Right lung (tissue), 2 donors: ENCODE measurements at regions not wholly inside any gene's neighbourhood (a gene's known extent, or its start where the extent isn't known, plus 50 kb on each side); places are given as distances from the start of the nearest gene placed in this dataset.
"Not testable (repeated sequence)": the region's sequence is repeated elsewhere in the genome, so short reads cannot be mapped to it uniquely, and the experiment has no call there.

Experiments
- DNase-seq, 2 donors: peaks; one replicate each; pipeline ENCODE4 v3.0.0-alpha.2; 2013

DNA sequence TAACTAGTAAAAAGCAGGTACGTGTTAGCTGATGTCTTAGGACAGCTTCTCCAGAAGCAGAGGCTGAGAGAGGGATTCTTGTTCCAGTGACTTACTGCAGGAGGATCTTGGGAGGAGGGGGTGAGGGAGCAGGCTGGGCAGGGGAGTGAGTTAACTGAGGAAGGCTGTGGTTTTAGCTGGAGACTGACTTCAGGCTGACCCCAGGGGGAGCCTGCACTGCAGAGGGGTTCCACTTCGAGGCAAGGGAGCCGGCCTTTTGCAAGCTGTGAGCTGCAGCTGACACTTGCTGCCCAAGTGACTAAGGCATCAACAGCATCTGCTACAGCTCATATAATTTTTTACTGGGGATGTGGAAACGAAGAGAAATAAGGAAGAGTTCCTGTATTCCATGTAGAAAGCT, 50.4 kb upstream of the SOD1 start:
- DNase-seq, result peak in 1 of 2 donors; percentile 5

DNA sequence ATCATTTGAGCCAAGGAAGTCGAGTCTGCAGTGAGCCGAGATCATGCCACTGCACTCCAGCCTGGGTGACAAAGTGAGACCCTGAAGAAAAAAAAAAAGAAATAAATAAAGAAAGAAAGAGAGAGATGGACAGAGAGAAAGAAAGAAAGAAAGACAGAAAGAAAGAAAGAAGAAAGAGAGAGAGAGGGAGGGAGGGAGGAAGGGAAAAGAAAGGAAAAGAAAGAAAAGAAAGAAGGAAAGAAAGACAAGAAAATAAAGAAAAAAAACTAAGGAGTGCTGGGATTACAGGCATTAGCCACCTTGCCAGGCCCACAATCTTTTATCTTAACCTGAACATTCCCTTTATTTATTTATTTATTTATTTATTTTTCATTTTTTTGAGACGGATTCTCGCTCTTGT, 51.7 kb upstream of the SOD1 start:
- DNase-seq, result no peak

DNA sequence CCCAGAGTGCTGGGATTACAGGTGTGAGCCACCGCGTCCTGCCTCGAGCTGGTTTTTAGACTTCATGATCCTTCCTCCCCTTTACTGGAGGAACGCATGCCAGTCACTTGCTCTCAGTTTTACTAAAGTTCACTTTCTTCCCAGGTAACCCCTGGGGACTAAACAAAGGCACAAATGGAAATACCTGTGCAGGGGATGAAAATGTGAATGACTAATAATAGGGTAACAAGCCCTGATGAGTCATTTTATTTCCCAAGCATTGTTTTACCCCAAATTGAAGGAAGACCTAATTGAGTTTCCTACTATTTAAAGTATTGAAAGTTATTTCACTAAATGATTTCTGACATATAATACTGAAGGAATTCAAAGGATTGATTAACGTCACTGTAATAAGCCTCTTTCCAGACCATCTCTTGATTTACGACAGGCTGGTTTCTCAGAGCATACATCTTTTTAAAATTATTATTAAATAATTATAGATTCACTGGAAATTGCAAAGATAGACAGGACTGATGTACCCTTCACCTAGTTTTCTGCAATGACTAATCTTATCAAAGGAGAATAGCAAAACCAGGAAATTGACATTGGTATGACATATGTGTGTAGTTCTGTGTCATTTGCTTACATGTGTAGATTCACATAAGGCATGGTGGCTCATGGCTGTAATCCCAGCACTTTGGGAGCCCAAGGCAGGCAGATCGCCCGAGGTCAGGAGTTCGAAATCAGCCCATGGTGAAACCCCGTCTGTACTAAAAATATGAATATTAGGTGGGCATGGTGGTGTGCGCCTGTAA, 53.2 kb upstream of the SOD1 start:
- no peak for DNase-seq

DNA sequence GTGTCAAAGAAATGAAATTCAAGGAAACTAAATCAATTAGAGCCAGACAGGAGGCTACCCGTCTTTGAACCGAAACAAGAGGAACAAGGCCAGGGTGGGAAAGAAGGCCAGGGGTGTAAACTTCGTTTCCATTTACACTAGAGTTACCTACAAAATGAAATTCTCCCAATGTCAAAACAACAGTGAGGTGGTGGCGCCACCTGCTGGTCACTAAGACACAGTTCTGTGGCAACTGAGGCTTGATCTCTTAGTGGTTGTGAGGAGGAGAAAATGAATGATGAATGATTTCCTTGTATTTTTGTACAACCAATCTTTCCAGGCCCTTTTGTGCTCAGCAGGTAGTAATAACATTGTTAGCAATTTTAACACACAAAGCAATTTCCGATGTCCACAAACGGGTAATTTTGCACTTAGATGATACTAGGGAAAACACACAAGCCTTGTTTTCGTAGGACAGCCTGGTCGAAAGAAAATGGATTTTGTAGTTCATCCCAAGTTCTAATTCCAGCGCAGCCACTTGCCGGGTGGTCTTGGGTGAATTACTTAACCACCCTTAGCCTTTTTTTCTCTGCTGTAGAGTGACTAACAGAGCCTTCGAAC, 54.8 kb upstream of the SOD1 start:
- peak; percentile 45 to 57 for DNase-seq

DNA sequence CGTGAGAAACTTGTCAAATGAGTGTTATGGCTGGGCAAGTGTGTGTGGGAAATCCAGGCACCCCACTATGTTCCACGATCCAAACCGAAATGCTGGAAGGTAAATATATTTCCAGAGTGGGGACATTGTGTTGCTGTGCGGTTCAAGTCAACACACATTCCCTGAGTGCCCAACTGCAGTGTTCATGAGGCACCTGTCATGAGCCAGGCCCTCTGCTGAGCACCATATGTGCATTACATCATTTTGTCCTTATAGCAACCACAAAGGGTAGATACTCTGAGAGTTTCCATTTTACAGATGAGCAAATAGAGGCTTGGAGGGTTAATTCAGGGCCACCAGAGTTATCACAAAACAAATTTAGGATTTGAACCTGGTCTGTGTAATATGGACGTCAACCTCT, 59.9 kb upstream of the SOD1 start:
- no peak for DNase-seq

DNA sequence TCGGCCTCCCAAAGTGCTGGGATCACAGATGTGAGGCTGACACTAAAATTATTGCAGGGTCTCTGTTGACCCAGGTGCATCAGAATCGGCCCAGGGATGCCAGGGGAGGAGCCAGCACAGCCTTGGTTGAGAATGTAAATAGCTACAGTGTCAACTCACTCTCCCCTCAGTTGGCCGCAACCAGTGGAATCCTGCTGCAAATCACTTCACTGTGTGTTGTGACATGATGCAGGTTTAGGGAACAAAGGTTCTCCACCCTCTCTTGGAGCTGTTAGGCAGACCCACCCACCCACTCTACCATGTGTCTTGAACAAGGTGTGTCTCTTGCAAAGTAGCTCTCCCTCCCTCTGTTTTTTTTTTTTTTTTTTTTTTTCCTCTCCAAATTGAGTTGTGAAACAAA, 60.5 kb upstream of the SOD1 start:
- no peak for DNase-seq

DNA sequence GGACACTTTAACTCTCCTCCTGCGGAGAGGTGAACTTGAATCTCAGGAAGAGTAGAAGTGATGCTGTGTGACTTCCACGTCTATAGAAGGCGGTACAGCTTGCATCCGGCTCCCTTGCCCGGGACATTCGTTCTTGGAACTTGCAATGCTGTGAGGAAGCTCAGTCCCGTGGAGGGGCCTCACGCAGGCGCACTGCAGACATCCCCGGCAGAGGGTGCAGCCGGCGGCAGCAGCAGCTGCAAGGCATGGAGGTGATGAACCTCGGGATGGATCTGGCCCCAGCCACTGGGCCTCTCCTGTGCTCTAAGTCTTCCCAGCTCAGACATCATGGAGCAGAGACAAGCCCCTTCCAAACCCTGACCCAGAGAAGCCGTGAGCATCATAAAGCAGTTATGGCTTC, 61.8 kb upstream of the SOD1 start:
- no peak for DNase-seq

DNA sequence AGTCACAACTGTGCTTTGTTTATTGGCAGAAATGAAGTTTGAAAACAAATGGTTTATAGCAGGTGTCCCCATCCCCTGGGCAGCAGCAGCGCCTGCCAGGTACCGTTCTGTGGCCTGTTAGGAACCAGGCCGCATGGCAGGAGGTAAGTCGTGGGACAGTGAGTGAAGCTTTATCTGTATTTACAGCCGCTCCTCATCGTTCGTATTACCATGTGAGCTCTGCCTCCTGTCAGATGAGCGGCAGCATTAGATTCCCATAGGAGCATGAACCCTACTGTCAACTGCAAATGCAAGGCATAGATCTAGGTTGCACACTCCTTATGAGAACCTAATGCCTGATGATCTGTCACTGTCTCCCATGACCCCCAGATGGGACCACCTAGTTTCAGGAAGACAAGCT, 63.4 kb upstream of the SOD1 start:
- no peak for DNase-seq

DNA sequence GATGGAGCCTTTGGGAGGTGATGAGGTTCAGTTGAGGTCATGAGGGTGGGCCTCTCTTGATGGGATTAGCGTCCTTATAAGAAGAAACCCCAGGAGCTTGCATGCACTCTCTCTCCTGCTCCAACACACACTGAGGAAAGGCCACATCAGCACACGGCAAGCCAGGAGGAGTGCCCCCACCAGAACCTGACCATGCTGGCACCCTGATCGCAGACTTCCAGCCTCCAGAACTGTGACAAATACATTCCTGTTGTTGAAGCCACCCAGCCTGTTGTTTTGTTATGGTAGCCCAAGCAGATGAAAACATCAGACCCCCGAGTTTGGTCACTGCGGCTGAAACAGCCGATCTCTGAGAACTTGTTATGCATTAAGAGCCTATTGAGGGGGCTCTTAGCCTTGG, 64.8 kb upstream of the SOD1 start:
- no peak for DNase-seq

DNA sequence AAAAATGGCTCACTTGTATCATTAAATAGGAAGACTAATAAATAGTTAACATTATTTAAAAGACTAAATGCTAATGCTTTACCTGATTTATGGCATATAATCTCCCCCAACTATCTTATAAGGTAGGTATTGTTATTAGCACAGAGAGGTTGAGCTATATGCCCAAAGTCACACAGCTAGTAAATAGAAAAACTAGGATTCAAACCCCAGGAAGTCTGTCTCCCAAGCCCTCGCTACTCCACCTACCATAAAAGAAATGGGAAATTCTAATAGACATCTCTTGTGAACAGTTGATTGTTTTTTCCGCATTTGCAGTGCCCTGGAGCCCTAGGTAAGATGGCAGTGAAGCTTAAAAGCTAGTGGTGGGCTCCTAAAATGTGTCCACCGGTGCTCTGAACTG, 65.2 kb upstream of the SOD1 start:
- DNase-seq, result no peak

DNA sequence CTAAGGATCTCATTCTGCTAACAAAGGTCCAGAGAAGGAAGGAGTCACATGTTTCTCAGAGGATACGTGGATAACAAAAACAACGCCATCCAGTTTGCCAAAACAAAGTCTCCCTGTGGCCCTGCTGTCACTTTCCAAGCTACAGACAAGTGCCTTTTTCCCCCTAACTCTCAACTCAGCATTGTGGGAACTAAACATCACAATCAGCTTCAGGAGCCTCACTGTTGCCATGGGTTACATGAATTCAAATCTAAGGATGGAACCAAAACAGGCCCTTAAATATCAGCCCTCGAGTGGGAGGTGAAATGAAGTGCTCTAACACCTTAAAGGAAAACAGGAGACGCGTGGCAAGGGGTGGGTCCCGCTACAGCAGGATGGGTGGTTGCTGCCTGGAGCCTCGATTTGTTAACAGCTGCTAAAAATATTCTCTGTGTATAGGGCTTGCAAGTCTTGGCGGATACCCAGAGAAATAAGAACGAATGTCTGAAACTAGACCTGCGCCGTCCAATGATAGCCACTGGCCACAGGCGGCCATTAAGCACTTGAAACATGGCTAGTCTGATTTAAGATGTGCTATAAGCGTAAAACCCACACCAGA, 66.4 kb upstream of the SOD1 start:
- no peak for DNase-seq

DNA sequence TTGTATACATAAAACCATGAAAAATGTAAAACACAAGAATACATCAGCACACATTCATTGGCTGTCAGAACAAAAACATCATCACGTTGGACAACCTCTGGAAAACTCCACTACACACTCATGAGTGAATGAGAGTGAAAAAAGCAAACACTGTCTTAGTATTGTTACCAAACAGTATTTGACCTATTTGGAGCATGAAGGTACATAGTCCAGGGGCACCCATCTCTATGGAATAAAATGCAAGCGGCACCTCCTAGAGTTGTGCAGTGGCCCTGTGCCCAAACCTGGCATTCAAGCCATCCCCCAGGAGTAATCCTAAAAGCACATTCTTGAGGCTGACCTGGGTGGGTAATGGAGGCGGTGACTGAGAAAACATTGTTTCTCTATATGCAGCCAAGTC, 67.0 kb upstream of the SOD1 start:
- DNase-seq, result no peak

DNA sequence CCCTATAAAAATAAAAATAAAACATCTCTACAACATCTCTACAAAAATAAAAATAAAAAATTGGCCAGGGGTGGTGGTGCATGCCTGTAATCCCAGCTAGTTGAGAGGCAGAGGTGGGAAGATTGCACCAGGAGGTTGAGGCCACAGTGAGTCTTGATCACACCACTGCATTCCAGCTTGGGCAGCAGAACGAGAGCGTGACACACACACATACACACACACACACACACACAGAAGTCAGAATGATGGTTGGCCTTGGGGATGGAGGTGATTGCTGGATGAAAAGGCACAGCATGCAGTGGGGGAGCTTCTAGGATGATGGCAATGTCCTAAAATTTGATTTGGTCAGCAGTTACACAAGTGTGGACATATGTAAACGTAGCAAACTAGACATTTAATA, 69.7 kb upstream of the SOD1 start:
- DNase-seq, result no peak

DNA sequence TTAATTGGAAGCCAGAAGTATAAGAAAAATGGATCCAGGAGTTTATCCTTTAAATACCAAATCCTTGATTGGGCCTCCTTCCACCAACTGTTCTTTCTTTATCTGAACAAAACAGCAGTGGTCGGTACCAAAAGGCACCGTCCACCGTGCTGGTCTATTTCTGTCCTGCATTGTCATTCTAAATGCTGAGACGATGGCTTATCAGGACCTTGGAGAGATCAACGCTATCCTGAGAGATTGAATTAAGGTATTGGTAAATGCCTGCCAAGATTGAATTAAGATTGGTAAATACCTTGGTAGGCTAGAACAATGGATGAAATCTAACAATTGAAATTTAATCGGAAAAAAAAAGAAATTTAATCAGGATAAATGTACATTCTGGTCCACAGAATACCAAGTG, 73.4 kb upstream of the SOD1 start:
- DNase-seq, result no peak

DNA sequence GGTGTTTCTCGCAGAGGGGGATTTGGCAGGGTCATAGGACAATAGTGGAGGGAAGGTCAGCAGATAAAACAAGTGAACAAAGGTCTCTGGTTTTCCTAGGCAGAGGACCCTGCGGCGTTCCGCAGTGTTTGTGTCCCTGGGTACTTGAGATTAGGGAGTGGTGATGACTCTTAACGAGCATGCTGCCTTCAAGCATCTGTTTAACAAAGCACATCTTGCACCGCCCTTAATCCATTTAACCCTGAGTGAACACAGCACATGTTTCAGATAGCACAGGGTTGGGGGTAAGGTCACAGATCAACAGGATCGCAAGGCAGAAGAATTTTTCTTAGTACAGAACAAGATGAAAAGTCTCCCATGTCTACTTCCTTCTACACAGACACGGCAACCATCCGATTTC, 75.6 kb upstream of the SOD1 start:
- DNase-seq, result not testable (repeated sequence)

DNA sequence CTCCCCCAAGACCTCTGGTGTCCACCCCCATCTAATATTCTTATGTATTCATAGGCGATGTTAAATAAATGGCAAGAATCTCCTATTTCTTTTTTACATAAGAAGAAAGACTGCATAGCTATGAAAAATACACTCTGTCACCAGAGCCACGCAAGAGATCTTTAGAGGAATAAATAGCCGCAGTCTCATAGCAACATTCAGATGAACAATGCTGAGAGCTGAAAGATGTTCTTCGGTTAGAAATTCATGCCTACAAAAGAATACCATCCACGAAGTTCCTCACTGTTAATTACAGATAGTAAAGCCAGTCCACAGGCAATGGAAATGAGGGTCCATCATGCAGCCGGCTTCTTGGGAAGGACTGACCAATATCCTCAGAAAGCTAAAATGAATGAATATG, 76.0 kb upstream of the SOD1 start:
- DNase-seq, result no peak

DNA sequence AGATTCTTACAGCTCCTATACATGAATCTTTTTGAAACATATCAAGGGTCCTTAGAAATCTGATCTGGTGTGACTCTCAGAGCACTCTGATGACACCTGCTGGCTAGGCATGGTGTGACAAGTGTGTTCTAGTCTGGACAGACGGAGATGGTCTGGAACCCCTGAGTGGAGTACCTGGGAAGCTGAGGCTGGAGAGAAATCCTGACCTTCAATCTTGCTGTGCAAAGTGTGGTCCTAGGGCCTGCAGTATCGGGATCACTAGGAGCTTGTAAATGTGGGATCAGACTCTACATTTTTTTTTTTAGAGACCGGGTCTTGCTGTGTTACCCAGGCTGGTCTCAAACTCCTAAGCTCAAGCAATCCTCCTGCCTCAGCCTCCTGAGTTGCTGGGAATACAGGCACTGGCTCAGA, 78.6 kb upstream of the SOD1 start:
- DNase-seq, result peak in 1 of 2 donors; percentile 72

DNA sequence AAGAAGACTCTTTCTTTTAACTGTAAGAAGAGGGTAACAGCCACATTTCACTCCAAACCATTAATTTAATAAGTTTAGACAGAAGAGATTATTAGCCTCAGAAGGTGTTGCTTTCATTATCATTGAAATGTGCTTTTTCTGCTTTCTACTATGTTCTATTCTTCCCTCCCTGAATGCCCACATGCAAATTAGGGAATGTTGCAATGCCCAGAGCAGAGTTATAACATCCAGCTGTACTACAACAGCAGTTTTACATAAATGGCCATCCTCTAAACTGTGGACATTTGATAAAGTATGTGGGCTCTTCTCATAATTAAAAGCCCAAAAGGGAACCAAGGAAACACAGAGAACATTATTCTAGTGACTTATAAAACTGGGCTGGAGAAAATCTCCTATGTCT, 82.2 kb upstream of the SOD1 start:
- peak in 1 of 2 donors; percentile 40 for DNase-seq

DNA sequence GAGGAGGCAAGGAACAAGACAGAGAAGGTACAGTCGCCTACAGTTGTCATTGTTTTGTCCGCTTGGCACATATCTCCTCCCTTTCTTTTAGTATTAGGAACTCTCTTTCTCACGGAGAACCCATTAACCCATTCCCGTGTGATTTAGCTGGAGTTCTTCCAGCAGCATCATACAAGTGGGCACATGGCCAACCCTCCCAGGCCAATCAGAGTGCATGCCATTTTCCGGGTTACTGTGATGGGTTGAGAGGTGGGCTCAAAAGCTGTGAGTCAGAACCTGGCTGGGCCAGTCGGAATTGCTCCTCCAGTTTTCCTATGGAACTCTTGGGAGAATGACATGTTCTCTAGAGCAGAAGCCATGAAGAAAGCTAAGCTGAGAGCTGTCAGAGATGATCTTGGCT, 83.1 kb upstream of the SOD1 start:
- no peak for DNase-seq

DNA sequence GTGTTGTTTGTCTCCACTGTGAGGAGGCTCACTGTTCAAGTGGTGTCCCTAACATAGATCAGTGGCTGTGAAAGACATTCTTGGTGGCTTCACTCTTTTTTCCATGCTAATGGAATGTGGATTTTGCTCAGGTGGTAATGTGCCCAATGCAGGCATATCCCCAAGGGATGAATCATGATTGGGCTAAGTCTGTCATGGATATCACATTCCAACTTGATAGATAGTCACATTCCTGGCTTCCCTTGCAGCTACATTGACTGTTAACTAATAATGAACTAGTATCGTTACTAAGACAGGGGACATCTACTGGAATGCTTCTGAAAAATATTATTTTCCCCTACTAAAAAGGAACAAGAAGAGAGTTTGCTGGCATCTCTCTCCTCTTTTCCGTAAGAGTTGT, 86.3 kb upstream of the SOD1 start:
- no peak for DNase-seq

DNA sequence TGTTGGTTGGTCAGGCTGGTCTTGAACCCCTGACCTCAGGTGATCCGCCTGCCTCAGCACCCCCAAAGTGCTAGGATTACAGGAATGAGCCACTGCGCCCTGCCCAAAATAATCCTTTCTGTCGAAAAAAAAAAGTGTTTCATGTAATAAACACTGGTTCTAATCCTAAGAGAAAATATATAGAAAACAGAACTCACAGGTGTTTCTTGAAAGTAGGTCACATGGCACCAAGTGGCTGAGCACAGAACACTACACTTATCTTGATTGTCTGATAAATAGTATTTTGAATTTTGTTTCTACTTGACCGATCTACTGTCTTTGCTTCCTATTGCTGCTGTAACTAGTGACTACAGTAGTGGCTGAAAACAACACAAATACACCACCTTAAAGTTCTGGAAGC, 87.6 kb upstream of the SOD1 start:
- no peak for DNase-seq

DNA sequence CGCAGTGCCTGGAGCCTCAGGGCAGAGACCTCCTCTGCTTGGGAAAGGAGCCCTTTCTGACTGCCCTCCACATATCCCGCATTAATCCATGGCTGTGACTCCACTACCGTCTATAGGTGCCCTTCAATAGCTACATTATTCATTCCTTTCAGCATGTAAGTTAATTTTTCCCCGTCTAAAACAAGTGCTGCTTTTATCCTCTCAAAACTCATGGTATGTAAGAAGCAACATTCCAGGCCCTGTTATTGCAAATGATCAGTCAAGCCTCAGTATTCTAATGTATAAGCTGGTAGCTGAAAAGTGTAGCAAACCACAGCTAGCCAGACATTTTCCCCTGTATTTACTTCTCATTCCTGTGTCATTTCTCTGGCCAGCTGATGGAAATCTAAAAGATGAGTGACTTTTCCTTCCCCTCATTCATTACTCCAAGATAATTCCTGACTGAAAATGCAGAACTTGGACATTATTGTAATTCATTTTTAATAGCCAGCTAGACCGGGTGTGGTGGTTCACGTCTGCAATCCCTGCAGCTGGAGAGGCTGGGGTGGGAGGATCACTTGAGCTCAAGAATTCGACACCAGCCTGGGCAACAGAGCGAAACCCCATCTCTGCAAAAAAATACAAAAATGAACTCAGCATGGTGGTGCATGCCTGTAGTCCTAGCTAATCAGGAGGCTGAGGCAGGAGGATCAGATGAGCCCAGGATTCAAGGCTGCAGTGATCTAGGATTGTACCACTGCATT, 88.5 kb upstream of the SOD1 start:
- no peak for DNase-seq

DNA sequence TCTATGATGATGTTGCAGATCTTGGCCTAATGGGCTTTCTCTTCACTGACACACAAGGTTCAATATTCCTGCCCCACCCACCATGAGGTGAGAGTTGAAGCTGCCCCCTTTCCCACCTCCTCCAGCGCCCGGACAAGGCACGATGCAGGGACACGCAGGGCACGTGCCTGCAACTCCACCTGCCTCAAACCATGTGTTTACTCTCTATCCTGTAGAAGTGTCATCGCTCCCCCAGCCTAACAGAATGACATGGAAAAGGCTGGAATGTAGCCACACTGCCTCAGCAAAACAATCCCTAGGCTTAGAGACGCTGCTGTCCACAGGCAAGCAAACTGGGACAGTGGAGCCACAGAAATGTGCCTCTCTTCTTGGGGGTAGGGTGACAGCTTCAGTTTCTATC, 92.9 kb upstream of the SOD1 start:
- no peak for DNase-seq
